SIG-M5 (cell line): ENCODE measurements at regions not wholly inside any gene's neighbourhood (a gene's known extent, or its start where the extent isn't known, plus 50 kb on each side); places are given as distances from the start of the nearest gene placed in this dataset.

Experiments
- DNase-seq: peaks from one replicate; lab custom pipeline; 2025; lab: John Stamatoyannopoulos, UW

DNA sequence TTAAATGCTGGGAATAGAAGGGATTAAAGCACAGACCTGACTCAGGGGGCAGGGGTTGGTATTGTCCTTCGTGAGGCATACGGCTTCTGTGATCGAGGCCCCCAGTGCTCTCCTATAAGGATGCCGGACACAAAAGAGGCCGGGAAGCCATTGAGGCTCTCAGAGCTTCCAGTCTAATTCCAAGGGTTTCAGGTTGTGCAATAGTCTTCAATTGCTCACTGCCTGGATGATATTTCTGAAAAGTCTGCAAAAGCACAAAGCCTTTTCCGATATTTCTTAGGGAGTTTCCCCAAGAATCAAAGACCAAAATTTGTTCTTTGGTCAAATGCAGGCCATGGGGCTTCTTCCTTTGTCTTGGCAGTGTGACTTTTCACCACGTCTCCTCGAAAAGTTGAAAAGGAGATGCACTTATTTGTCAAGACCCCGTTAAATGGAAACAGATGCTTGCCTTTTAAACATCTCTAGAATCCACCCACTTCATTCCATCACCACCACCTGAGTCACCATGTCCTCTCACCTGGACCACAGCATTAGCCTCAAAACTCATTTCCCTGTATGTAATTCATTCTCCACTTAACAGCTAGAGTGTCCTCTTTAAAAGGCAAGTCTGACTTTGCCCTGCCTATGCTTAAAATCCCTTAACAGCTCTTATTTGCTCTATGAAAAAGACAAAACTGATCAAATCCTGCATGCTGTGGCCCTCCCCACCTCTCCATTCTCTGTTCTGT is 134.8 kb upstream of the NAMPT start:
- no peak for DNase-seq

DNA sequence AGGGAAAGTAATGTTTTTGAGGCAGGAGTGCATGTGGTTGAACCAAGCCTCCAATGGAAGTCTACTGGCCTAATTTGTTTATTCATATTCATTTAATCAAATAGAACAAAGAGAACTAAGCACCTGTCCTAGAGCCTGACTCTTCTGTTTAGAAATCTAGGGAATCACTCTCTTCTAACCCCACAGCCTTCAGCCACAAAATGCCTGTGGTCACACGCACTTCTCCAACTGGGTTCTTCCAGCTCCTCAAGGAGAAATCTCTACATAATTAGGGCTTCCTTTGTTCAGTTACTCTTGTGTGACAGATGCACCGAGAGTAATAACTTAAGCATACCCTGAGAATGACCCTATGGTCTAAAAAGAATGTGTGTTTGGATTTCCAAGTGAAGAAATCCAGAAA is 133.7 kb upstream of the NAMPT start:
- DNase-seq = no peak

- DNase-seq = no peak
Measured at GRCh38 chr7:106418094-106418493, 133.3 kb upstream of the NAMPT start.

GRCh38 chr7:106417273-106417902 is 132.6 kb upstream of the NAMPT start:
- no peak for DNase-seq

- no peak for DNase-seq
Measured at GRCh38 chr7:106416430-106416829, 131.6 kb upstream of the NAMPT start.

DNA sequence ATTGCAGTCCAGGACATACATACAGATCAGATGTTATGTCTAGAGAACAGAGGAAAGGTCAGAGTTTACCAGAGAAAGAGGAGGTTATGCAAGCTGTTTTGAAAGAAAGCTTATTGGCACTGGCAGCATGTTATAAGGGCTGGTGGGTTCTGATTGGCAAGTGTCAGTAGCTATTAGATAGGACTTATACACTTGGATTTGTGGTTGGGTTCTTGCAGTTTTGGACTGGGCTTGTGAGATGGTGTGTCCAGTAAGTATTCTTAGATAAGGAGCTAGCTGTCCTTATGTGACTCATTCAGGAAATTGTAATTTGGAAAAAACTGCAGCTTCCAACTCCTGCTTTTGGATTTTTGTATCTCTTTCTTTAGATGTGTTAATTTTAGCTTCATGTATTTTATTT is 130.7 kb upstream of the NAMPT start:
- no peak for DNase-seq

DNA sequence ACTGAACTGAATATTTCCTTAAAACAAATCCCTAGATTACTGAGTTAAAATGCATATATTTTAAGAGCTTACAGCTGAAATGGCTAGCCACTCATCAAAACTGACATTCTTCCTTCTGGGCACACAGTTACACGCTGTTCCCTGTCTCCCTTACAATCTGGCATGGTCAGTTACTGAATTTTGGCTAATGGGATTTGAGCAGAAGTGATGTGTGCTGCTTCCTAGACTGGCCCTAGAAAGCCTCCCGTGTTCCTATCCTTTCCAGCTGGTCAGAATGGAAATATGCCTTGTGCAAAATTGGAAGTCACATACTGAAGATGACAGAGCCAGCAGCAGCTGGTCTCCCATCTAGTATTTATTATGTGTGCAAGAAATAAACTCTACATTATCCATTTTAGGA is 128.7 kb upstream of the NAMPT start:
- no peak for DNase-seq

DNA sequence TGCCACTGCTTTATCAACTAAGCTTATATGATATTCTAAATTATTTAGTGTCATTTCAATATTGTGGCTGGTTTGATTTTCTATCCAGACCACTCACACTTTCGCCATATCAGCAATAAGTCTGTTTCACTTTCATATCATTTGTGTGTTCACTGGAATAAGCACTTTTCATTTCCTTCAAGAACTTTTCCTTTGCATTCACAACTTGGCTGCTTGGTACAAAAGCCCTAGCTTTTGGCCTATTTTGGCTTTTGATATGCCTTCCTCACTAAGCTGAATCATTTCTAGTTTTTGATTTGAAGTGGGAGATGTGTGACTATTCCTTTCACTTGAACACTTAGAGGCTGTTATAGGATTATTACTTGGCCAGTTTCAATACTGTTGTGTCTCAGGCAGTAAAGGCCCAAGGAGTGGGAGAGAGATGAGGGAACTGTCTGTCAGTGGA is 120.9 kb upstream of the NAMPT start:
- no peak for DNase-seq

DNA sequence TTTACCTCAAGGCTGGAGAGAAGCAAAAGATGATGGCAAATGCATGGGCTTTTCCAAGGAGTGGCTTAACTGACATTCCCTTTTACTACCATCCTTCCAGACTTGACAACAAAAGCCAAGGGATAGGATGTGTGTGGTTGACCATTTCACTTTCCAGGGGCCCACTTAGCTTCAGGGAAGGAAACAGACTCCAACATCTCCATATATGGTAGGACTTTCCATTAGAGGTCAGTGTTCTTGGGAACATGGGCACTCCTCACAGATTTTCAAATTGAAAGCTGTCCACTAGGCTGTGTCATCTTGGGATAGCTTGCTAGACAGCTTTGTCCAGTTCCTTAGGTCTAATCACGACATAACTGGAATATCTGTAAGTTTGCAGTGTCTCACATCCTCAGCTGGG is 118.1 kb upstream of the NAMPT start:
- DNase-seq = no peak

- DNase-seq = no peak
Measured at GRCh38 chr7:106400923-106401322, 116.1 kb upstream of the NAMPT start.

DNA sequence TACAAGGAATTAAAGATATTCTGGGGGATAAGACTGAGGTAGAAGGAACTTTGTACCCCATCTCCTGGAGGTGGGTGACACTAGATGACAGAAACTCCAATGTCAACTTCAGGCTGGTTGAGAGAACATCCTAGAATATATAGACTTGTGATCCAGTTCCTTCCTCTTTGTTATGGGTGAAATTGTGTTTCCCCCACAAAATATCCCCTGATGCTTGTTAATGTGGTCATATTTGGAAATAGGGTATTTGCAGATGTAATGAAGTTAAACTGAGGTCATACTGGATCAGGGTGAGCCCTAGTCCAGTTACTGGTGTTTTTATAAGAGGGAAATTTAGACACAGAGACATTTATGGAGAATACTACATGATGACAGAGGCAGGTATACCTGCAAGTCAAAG is 114.0 kb upstream of the NAMPT start:
- no peak for DNase-seq

DNA sequence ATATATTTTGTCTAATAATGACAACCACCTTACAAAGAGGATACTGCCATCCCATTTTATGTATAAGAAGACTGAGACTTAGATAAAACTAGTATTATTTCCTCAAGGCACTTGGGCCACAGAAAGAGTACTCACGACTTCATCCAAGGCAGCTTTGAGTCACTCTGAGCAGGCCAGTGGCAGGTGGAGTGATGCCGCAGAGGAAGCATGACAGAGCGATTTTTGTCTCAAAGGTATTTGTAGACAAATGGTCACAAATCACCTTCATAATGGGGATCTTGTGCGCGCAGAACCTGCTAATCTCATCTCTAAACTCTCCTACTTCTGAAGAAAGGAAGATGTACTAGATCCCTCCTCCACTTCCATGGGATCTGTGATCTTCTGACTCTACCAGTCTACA is 113.2 kb upstream of the NAMPT start:
- DNase-seq = no peak

DNA sequence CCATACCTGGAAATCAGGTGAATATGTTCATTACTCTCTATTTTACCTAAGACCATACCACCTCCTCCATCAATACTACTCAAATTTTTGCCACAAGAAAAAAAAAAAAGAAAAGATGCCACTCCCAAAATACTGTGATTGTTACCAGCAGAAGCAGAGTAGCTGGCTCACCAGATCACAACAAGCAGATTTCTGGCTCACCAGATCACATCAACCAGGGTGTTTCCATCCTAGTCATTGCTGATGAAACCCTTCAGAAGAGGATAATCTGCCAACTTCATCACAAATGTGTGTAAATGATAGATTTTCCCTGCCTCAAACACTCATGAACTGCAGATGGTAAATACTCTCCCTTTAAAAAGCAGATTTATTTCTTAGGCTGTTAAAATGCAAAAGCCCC is 109.7 kb upstream of the NAMPT start:
- no peak for DNase-seq

GRCh38 chr7:106393564-106394251 is 108.9 kb upstream of the NAMPT start:
- DNase-seq = no peak

DNA sequence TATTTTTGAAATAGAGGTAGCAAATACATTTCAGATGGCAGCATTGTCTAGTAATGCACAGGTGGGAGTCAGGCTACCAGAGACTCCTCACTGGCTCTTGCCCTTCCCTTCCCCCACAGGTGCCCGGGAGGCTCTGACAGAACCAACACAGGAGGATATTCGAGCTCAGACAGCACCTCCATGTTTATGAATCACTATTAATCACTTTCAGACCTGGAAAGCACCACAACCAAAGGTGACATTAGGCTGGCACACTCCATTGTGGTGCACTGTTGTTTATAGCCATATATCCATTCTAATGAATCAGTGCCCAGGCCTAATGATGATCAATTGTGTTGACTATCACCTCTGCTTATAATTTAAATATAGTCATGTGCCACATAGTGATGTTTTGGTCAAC is 107.8 kb upstream of the NAMPT start:
- DNase-seq = no peak

DNA sequence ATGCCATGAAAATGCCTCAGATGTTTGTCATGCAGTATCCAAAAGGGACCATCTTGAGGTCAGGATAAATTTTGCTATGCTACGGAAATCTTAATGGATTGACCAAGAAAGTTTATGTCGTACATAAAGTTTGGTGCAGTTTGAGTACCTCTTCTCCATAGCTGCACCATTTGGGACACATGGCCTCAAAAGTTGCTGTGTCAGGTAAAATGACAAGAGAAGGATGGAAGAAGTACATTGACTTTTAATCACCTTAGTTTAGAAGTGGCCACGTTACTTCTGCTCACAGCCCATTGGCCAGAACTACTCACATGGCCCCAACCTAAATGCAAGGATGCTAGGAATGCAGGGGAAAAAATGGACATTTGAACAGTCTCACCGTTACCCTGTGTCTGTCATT is 107.4 kb upstream of the NAMPT start:
- DNase-seq = no peak

- DNase-seq = no peak
Measured at GRCh38 chr7:106386958-106387357, 102.2 kb upstream of the NAMPT start.

DNA sequence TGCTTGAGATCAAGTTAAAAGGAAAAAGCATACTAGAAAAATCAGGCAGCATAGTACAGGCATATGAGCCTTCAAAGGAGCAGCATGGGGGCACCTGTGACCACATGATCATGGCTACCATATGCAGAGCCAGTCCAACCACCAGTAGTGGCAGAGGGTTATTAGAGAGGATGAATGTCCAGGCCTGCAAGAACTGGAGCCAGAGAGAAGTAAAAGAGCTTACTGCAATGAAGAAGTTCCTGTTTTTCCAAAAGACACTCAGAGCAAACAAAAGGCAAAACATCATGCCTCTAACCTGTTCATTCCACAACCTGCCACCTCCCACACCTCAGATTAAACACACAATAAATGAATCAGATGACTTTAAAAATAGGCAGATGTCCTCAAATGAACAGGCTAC is 99.6 kb upstream of the NAMPT start:
- DNase-seq = no peak

GRCh38 chr7:106382929-106383328 is 98.1 kb upstream of the NAMPT start:
- no peak for DNase-seq

DNA sequence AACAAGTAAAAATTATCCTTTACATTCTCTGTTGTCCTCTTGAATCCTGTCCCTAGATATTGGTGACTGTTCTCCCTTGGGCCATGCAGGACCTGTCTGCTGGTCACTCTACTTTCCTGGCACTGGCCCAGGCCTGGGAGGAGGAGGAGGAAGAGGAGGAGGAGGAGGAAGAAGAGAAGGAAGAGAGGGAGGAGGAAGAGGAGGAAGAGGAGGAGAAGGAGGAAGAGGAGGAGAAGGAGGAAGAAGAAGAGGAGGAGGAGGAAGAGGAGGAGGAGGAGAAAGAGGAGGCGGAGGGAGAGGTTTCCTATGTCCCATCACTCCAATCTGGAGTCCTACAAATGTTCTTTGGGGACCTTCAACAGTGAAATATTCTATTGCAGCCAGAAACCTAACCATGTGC is 97.3 kb upstream of the NAMPT start:
- DNase-seq = no peak

DNA sequence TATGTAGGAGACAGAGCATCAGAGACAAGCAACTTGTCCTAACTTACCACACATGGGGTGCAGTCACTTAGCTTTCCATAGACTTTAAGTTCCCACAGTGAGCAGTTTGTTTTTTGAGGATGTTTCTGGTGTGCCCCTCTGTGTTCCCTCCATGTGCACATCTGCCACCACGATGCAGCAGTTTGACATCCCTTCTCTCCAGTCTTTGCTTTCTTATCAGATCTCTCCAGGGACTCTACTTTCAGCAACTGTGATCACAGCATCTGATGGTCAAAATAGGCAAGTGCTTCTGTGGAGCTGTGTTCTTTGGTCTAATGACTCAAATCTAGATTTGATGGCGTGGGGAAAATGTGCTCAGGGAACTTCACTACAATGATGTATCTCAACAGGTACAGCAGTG is 96.5 kb upstream of the NAMPT start:
- DNase-seq = no peak

- no peak for DNase-seq
Measured at GRCh38 chr7:106377847-106378361, 93.1 kb upstream of the NAMPT start.
